K562 (cell line): ENCODE measurements at regions not wholly inside any gene's neighbourhood (a gene's known extent, or its start where the extent isn't known, plus 50 kb on each side); places are given as distances from the start of the nearest gene placed in this dataset.

Experiments
- KDM1A ChIP-seq, 2 experiments: fragments of 450-650 bp; IDR thresholded peaks; 2 replicates each; pipeline ENCODE4 v1.6.1; 2016; ENCODE audit warnings: mild to moderate bottlenecking in 2 of 2
- PCBP2 ChIP-seq: fragments of 200-400 bp; formaldehyde crosslinking; IDR thresholded peaks from 2 replicates; pipeline ENCODE4 v1.6.1; 2018; ENCODE audit warnings: low read length, low read depth, mild to moderate bottlenecking, moderate library complexity; ENCODE audit not compliant: poor library complexity, severe bottlenecking
- POLR2AphosphoS5 ChIP-seq: IDR thresholded peaks from 2 replicates; pipeline ENCODE4 v1.6.1; 2011; ENCODE audit warnings: mild to moderate bottlenecking, low read depth, low read length, moderate library complexity; ENCODE audit not compliant: control insufficient read depth, insufficient read depth
- ZNF766 ChIP-seq: fragments of 200-800 bp; sonication (Bioruptor generic); conservative IDR thresholded peaks from 2 replicates; pipeline ENCODE4 v1.6.1; 2016; ENCODE audit warnings: missing genetic modification characterization, missing compliant biosample characterization
- TF ChIP-seq, protein P1 (sequence below): fragments of 250-450 bp; sonication (Bioruptor Pico); IDR thresholded peaks from 2 replicates; pipeline ENCODE4 v1.8.0; 2022; ENCODE audit warnings: moderate library complexity, mild to moderate bottlenecking, inconsistent platforms
- TF ChIP-seq, protein P2 (sequence below): sonication (generic); formaldehyde crosslinking; IDR thresholded peaks from 2 replicates; pipeline ENCODE4 v1.4.0; 2020; ENCODE audit warnings: mild to moderate bottlenecking, missing genetic modification reagents
- TF ChIP-seq, protein P3 (sequence below): conservative IDR thresholded peaks from 2 replicates; pipeline ENCODE4 v1.6.1; 2011; ENCODE audit warnings: low read depth, mild to moderate bottlenecking, low read length; ENCODE audit not compliant: control insufficient read depth
- TF ChIP-seq, protein P4 (sequence below), 3 experiments: IDR thresholded peaks in 2 of 3; conservative IDR thresholded peaks in 1 of 3; 2 replicates each; pipeline ENCODE4 v1.5.1; 2011 to 2012; ENCODE audit warnings: low read length in 3 of 3, mild to moderate bottlenecking in 3 of 3, control low read depth in 2 of 3, improper control_type of control experiment in 1 of 3, inconsistent platforms in 1 of 3, low read depth in 1 of 3, mixed read lengths in 1 of 3, moderate library complexity in 1 of 3; ENCODE audit not compliant: insufficient read depth in 2 of 3

DNA sequence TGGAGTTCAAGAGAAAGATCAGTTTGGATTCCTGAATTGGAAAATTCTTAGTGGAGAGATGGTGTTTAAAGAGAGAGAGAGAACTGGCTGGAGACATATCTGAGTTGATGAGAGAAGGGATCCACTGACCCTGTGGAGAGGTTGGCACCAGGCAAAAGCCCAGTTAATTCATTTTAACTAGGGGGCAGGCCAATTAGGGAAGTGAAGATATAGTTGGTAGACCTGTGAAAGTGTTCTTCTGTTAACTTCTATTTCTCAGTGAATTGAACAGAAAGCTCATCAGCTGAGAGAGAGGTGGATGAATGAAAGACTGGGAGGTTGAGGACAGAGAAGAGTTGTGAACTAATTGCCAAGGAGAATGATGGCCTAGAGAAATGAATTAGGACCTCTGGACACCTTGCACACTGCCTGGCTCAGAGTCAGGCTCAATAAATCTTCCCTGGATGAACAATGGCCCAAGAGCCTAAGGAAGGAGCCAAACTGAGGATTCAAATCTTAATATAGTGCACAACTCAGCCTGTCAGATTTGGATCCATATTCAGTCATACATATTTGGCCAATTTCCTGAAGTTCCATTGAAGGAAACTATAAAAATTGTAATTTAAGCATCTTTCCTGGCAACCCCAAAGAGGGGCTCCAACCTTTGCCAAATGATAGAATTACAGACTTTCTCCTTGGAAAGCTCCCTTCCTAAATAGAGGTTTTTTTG, 82.2 kb upstream of the RMDN2 start:
- TF ChIP-seq POLR2AphosphoS5 (no peak), KDM1A (IDR thresholded peaks at IDR 0.05) (no peak), PCBP2 (no peak), ZNF766 (CRISPR knock-in tag) (no peak)
- TF ChIP-seq, protein P1, sequence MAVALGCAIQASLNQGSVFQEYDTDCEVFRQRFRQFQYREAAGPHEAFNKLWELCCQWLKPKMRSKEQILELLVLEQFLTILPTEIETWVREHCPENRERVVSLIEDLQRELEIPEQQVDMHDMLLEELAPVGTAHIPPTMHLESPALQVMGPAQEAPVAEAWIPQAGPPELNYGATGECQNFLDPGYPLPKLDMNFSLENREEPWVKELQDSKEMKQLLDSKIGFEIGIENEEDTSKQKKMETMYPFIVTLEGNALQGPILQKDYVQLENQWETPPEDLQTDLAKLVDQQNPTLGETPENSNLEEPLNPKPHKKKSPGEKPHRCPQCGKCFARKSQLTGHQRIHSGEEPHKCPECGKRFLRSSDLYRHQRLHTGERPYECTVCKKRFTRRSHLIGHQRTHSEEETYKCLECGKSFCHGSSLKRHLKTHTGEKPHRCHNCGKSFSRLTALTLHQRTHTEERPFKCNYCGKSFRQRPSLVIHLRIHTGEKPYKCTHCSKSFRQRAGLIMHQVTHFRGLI (CRISPR knock-in tag), result no peak
- TF ChIP-seq, protein P2, sequence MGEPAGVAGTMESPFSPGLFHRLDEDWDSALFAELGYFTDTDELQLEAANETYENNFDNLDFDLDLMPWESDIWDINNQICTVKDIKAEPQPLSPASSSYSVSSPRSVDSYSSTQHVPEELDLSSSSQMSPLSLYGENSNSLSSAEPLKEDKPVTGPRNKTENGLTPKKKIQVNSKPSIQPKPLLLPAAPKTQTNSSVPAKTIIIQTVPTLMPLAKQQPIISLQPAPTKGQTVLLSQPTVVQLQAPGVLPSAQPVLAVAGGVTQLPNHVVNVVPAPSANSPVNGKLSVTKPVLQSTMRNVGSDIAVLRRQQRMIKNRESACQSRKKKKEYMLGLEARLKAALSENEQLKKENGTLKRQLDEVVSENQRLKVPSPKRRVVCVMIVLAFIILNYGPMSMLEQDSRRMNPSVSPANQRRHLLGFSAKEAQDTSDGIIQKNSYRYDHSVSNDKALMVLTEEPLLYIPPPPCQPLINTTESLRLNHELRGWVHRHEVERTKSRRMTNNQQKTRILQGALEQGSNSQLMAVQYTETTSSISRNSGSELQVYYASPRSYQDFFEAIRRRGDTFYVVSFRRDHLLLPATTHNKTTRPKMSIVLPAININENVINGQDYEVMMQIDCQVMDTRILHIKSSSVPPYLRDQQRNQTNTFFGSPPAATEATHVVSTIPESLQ (CRISPR knock-in tag), result no peak
- TF ChIP-seq, protein P3, sequence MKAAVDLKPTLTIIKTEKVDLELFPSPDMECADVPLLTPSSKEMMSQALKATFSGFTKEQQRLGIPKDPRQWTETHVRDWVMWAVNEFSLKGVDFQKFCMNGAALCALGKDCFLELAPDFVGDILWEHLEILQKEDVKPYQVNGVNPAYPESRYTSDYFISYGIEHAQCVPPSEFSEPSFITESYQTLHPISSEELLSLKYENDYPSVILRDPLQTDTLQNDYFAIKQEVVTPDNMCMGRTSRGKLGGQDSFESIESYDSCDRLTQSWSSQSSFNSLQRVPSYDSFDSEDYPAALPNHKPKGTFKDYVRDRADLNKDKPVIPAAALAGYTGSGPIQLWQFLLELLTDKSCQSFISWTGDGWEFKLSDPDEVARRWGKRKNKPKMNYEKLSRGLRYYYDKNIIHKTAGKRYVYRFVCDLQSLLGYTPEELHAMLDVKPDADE, result no peak
- TF ChIP-seq, protein P4, sequence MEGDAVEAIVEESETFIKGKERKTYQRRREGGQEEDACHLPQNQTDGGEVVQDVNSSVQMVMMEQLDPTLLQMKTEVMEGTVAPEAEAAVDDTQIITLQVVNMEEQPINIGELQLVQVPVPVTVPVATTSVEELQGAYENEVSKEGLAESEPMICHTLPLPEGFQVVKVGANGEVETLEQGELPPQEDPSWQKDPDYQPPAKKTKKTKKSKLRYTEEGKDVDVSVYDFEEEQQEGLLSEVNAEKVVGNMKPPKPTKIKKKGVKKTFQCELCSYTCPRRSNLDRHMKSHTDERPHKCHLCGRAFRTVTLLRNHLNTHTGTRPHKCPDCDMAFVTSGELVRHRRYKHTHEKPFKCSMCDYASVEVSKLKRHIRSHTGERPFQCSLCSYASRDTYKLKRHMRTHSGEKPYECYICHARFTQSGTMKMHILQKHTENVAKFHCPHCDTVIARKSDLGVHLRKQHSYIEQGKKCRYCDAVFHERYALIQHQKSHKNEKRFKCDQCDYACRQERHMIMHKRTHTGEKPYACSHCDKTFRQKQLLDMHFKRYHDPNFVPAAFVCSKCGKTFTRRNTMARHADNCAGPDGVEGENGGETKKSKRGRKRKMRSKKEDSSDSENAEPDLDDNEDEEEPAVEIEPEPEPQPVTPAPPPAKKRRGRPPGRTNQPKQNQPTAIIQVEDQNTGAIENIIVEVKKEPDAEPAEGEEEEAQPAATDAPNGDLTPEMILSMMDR (IDR thresholded peaks at IDR 0.05 in 2 of 3, conservative IDR thresholded peaks at IDR 0.05 in 1 of 3; ENCODE audit: insufficient read depth in 2 of 3, low read depth in 1 of 3, low read length in 3 of 3), result no peak
